NB4 (cell line): ENCODE measurements at regions not wholly inside any gene's neighbourhood (a gene's known extent, or its start where the extent isn't known, plus 50 kb on each side); places are given as distances from the start of the nearest gene placed in this dataset.

Source experiments
- DNase-seq: peaks from one replicate; pipeline ENCODE4 v3.0.0; 2010; ENCODE audit warnings: low read depth
- H3K4me3 ChIP-seq: one replicate; pipeline ENCODE4 v1.5.1; 2011; ENCODE audit warnings: mild to moderate bottlenecking, low read depth, low read length, moderate library complexity
- MYC ChIP-seq: IDR thresholded peaks from 2 replicates; pipeline ENCODE4 v1.6.1; 2011; ENCODE audit warnings: low read depth, low read length
- POLR2A ChIP-seq: IDR thresholded peaks from 2 replicates; pipeline ENCODE4 v1.6.1; 2011; ENCODE audit warnings: mild to moderate bottlenecking; ENCODE audit not compliant: insufficient read length; ENCODE audit errors: extremely low read depth
- TF ChIP-seq, protein P1 (sequence below): IDR thresholded peaks from one replicate; pipeline ENCODE4 v1.5.1; 2012; ENCODE audit warnings: low read depth, low read length
- TF ChIP-seq, protein P2 (sequence below): IDR thresholded peaks from 2 replicates; pipeline ENCODE4 v1.6.1; 2011; ENCODE audit warnings: low read depth, low read length

DNA sequence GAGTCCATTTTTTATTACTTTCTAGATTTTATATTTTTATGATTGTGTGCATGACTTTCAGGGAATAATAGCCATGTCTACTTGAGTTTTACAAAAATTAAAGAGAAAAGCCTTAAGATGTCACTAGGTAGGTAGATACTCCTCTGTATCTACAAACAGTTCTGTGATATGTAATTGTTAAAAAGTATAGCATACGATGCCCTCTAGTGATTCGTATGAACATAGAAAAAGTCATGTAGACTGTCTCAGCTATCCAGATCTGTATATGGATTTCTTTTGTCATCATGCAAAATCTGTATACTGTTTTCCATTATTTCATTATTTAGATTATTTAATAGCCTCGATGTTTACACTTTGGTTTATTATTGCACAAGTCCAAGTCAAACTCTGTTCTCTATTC lies 856.6 kb downstream of the CENPC start:
- TF ChIP-seq, protein P1, sequence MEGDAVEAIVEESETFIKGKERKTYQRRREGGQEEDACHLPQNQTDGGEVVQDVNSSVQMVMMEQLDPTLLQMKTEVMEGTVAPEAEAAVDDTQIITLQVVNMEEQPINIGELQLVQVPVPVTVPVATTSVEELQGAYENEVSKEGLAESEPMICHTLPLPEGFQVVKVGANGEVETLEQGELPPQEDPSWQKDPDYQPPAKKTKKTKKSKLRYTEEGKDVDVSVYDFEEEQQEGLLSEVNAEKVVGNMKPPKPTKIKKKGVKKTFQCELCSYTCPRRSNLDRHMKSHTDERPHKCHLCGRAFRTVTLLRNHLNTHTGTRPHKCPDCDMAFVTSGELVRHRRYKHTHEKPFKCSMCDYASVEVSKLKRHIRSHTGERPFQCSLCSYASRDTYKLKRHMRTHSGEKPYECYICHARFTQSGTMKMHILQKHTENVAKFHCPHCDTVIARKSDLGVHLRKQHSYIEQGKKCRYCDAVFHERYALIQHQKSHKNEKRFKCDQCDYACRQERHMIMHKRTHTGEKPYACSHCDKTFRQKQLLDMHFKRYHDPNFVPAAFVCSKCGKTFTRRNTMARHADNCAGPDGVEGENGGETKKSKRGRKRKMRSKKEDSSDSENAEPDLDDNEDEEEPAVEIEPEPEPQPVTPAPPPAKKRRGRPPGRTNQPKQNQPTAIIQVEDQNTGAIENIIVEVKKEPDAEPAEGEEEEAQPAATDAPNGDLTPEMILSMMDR: no peak
- TF ChIP-seq POLR2A (no peak), MYC (no peak)
- TF ChIP-seq, protein P2, sequence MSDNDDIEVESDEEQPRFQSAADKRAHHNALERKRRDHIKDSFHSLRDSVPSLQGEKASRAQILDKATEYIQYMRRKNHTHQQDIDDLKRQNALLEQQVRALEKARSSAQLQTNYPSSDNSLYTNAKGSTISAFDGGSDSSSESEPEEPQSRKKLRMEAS: no peak
- DNase-seq: peak; percentile 11
- no peak overlapping the region for H3K4me3 ChIP-seq

DNA sequence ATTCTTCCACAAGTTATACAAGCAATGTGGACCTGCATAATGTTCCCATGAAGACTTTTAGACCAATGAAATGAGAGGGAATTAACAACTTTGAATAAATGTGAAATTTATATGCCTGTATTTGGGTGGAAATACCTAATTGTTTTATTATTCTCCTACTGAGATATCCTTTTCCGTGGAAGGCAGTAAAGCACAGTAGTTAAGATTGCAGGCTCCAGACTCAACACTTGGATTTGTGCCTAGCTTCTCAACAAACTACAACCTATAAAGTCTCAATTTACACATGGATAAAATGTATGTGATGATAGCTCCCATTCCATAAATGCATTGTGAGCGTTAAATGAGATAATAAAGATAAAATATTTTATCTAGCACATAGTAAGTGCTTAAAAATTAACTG lies 857.8 kb downstream of the CENPC start:
- no peak for DNase-seq
- TF ChIP-seq, protein P1: no peak
- TF ChIP-seq MYC (no peak), POLR2A (no peak)
- TF ChIP-seq, protein P2: no peak
- no peak overlapping the region for H3K4me3 ChIP-seq

DNA sequence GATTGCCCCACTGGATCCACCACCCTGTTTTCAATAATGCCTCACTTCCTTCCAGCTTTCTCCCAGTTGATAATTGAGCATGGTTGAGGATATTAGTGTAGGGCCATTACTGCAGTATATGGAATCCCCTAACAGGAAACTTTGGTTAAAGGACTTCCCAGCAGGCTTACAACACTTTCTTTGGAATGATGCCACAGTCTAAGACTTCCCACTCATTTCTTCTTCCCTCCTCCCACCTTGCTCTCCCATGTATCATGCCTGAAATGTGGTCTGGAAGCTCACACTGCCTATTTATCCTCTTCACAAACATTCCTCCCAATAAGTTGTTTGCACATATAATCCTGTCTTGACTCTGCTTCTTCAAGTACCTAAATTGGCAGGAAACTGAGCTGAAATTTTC lies 863.3 kb downstream of the CENPC start:
- no peak overlapping the region for H3K4me3 ChIP-seq
- TF ChIP-seq MYC (no peak), POLR2A (no peak)
- TF ChIP-seq, protein P1: no peak
- TF ChIP-seq, protein P2: no peak
- DNase-seq: no peak

DNA sequence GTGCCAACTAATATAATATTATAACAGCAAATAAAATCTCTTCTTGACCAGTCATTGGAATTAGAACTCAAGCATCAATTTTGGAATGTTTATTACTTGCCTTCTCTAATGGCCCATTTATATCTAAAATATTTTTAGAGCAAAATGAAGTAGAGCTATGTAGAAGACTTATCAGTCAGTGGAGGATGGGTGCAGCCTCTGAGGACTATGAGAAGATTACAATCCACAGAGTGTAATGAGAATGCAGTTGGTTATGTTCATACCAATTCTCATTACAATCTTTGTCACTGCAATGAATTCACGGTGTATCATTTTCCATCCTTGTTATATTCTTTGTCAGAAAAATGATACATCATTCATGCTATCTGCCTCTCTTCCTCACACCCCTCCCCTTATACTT lies 878.1 kb downstream of the CENPC start:
- DNase-seq: no peak
- no peak overlapping the region for H3K4me3 ChIP-seq
- TF ChIP-seq, protein P1: no peak
- TF ChIP-seq POLR2A: no peak
- TF ChIP-seq, protein P2: no peak
- TF ChIP-seq MYC: no peak

DNA sequence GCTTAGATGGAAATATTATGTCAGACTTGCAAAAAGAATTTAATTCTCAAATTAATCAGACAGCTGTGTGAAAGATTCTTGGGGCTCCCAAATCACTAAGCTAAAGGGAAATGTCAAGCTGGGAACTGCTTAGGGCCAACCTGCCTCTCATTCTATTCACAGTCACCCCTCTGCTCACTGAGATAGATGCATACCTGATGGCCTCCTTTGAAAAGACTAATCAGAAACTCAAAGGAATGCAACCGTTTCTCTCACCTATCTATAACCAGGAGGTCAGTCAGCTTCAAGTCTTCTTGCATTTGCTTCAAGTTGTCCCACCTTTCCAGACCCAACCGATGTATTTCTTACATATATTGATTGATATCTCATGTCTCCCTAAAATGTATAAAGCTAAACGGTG lies 882.7 kb downstream of the CENPC start:
- TF ChIP-seq, protein P1: no peak
- TF ChIP-seq POLR2A: no peak
- DNase-seq: no peak
- H3K4me3 ChIP-seq: no peak overlapping the region

DNA sequence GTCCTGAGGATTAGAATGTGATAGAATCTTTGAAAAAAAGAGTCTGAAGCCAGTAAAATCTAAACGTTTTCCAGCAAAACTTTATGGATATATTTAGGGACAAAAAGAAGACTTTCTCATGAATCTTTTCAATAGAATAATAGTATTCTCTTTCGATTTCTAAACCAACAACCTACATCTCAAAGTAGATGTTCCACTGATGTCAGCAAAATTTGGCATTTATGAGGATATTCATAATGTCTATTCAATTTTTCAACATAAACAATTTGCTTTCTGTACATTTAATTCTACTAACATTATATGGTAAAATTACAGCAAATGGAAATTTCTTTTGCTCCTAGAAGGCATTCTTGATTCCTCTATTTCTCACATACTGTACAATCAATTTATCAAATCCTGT lies 886.5 kb downstream of the CENPC start:
- DNase-seq: no peak

More for the DNA sequence above, 886.5 kb downstream of the CENPC start:
- TF ChIP-seq, protein P2: no peak
- no peak overlapping the region for H3K4me3 ChIP-seq
